ENCODE measurements at regions not wholly inside any gene's neighbourhood (a gene's known extent, or its start where the extent isn't known, plus 50 kb on each side); places are given as distances from the start of the nearest gene placed in this dataset.
"Not testable (repeated sequence)": the region's sequence is repeated elsewhere in the genome, so short reads cannot be mapped to it uniquely, and the experiment has no call there.

GRCh38 chr4:97414161-97414560, 729.1 kb downstream of the STPG2 start:
- H3K27me3 ChIP-seq (ENCODE audit: insufficient read depth, low read length), result no peaks in the 10 kb centered on the region
- no peaks in the 10 kb centered on the region for H4K20me1 ChIP-seq (ENCODE audit: insufficient read depth, low read length)
- no peaks in the 10 kb centered on the region for H3K36me3 ChIP-seq (ENCODE audit: insufficient read depth, low read length)
- H2AFZ ChIP-seq (ENCODE audit: low read length), result no peak overlapping the region
- no peak for TF ChIP-seq CTCF (IDR thresholded peaks at IDR 0.05; ENCODE audit: extremely low read depth, low read depth, low read length)
- no peaks in the 10 kb centered on the region for H3K79me2 ChIP-seq (ENCODE audit: insufficient read depth, low read length)
- no peaks in the 10 kb centered on the region for H3K9me3 ChIP-seq (ENCODE audit: low read depth, low read length)
- no peak for DNase-seq (ENCODE audit: insufficient read length, low spot score, missing footprints)
- no peak overlapping the region for H3K4me3 ChIP-seq (ENCODE audit: insufficient read depth, low read length)
- H3K4me2 ChIP-seq (ENCODE audit: insufficient read depth, low read length), result no peak overlapping the region
- no peak overlapping the region for H3K27ac ChIP-seq (ENCODE audit: low read depth, low read length)
- H3K4me1 ChIP-seq (ENCODE audit: insufficient read depth, low read length), result no peaks in the 10 kb centered on the region

- Histone ChIP-seq H2AFZ (ENCODE audit: low read length) (no peak overlapping the region), H3K4me2 (ENCODE audit: insufficient read depth, low read length) (no peak overlapping the region), H3K9me3 (ENCODE audit: low read depth, low read length) (no peaks in the 10 kb centered on the region), H3K27me3 (ENCODE audit: insufficient read depth, low read length) (no peaks in the 10 kb centered on the region), H3K27ac (ENCODE audit: low read depth, low read length) (no peak overlapping the region), H3K4me3 (ENCODE audit: insufficient read depth, low read length) (no peak overlapping the region), H4K20me1 (ENCODE audit: insufficient read depth, low read length) (no peaks in the 10 kb centered on the region), H3K36me3 (ENCODE audit: insufficient read depth, low read length) (no peaks in the 10 kb centered on the region), H3K4me1 (ENCODE audit: insufficient read depth, low read length) (no peaks in the 10 kb centered on the region), H3K79me2 (ENCODE audit: insufficient read depth, low read length) (no peaks in the 10 kb centered on the region)
- DNase-seq (ENCODE audit: insufficient read length, low spot score, missing footprints), result no peak
- TF ChIP-seq CTCF (IDR thresholded peaks at IDR 0.05; ENCODE audit: extremely low read depth, low read depth, low read length), result no peak
These were observed 710.7 kb downstream of the STPG2 start for GRCh38 chr4:97432551-97432950.

DNA sequence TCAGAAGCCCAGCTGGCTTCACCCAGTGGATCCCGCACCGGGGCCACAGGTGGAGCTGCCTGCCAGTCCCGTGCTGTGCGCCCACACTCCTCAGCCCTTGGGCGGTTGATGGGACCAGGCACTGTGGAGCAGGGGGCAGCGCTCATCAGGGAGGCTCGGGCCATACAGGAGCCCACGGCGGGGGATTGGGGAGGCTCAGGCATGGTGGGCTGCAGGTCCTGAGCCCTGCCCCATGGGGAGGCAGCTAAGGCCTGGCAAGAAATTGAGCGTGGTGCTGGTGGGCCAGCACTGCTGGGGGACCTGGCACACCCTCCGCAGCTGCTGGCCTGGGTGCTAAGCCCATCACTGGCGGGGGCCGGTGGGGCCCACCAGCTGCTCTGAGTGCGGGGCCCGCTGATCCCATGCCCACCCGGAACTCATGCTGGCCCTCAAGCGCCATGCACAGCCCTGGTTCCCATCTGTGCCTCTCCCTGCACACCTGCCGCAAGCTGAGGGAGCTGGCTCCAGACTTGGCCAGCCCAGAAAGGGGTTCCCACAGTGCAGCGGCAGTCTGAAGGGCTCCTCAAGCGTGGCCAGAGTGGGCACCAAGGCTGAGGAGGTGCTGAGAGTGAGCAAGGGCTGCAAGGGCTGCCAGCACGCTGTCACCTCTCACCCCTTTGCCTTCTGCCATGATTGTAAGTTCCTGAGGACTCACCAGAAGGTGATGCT, 705.1 kb downstream of the STPG2 start:
- not testable (repeated sequence) for H2AFZ ChIP-seq (ENCODE audit: low read length); DNase-seq (ENCODE audit: insufficient read length, low spot score, missing footprints); H3K4me2 ChIP-seq (ENCODE audit: insufficient read depth, low read length); H4K20me1 ChIP-seq (ENCODE audit: insufficient read depth, low read length); H3K36me3 ChIP-seq (ENCODE audit: insufficient read depth, low read length); H3K4me1 ChIP-seq (ENCODE audit: insufficient read depth, low read length); H3K27me3 ChIP-seq (ENCODE audit: insufficient read depth, low read length); H3K9me3 ChIP-seq (ENCODE audit: low read depth, low read length); H3K4me3 ChIP-seq (ENCODE audit: insufficient read depth, low read length); H3K79me2 ChIP-seq (ENCODE audit: insufficient read depth, low read length); H3K27ac ChIP-seq (ENCODE audit: low read depth, low read length)

- no peaks in the 10 kb centered on the region for H3K79me2 ChIP-seq (ENCODE audit: insufficient read depth, low read length)
- no peaks in the 10 kb centered on the region for H3K36me3 ChIP-seq (ENCODE audit: insufficient read depth, low read length)
- H3K27ac ChIP-seq (ENCODE audit: low read depth, low read length), result no peak overlapping the region
- DNase-seq (ENCODE audit: insufficient read length, low spot score, missing footprints), result no peak
- no peaks in the 10 kb centered on the region for H4K20me1 ChIP-seq (ENCODE audit: insufficient read depth, low read length)
- no peak overlapping the region for H2AFZ ChIP-seq (ENCODE audit: low read length)
- TF ChIP-seq CTCF (IDR thresholded peaks at IDR 0.05; ENCODE audit: extremely low read depth, low read depth, low read length), result no peak
- no peaks in the 10 kb centered on the region for H3K4me1 ChIP-seq (ENCODE audit: insufficient read depth, low read length)
- no peaks in the 10 kb centered on the region for H3K27me3 ChIP-seq (ENCODE audit: insufficient read depth, low read length)
- H3K4me2 ChIP-seq (ENCODE audit: insufficient read depth, low read length), result no peak overlapping the region
- peaks cover 2% of the 10 kb centered on the region for H3K9me3 ChIP-seq (ENCODE audit: low read depth, low read length)
- H3K4me3 ChIP-seq (ENCODE audit: insufficient read depth, low read length), result no peak overlapping the region
These were observed 690.1 kb downstream of the STPG2 start for GRCh38 chr4:97453186-97453585.
